Transverse colon (tissue), 4 donors: ENCODE measurements at regions not wholly inside any gene's neighbourhood (a gene's known extent, or its start where the extent isn't known, plus 50 kb on each side); places are given as distances from the start of the nearest gene placed in this dataset.

Experiments
- DNase-seq: peaks from one replicate; pipeline ENCODE4 v3.0.0-alpha.2; 2019
- H3K27ac ChIP-seq, 4 donors: fragments of 200-600 bp; sonication (generic); 2 replicates each; pipeline ENCODE4 v1.5.1; 2016 to 2018; ENCODE audit warnings: inconsistent platforms in 4 of 4
- H3K27me3 ChIP-seq: fragments of 200-600 bp; sonication (generic); 2 replicates; pipeline ENCODE4 v1.5.1; 2017; ENCODE audit warnings: inconsistent platforms
- H3K36me3 ChIP-seq, 4 donors: fragments of 200-600 bp; sonication (generic); 2 replicates each; pipeline ENCODE4 v1.5.1; 2017 to 2019; ENCODE audit warnings: inconsistent platforms in 4 of 4
- H3K4me1 ChIP-seq, 4 donors: fragments of 200-600 bp; sonication (generic); 2 replicates each; pipeline ENCODE4 v1.5.1; 2017 to 2020; ENCODE audit warnings: inconsistent platforms in 4 of 4
- H3K4me3 ChIP-seq, 4 donors: fragments of 200-600 bp; sonication (generic); 1 replicate in 1 of 4; 2 replicates in 3 of 4; pipeline versions ENCODE4 v1.5.1 to v1.6.1; 2017 to 2019; ENCODE audit warnings: inconsistent platforms in 4 of 4
- H3K9me3 ChIP-seq, 2 donors: fragments of 200-600 bp; sonication (generic); 2 replicates each; pipeline ENCODE4 v1.5.1; 2017 to 2019; ENCODE audit warnings: inconsistent platforms in 2 of 2
- CTCF ChIP-seq, 5 experiments: fragments of 200-600 bp in 3 of 5; fragments of 450-650 bp in 2 of 5; sonication (generic) in 3 of 5; IDR thresholded peaks; 1 replicate in 2 of 5; 2 replicates in 3 of 5; pipeline ENCODE4 v1.5.1; 2016 to 2017; ENCODE audit warnings: antibody characterized with exemption in 5 of 5, inconsistent platforms in 3 of 5, mild to moderate bottlenecking in 2 of 5, moderate library complexity in 1 of 5
- EP300 ChIP-seq: sonication (generic); formaldehyde crosslinking; IDR thresholded peaks from one replicate; pipeline ENCODE4 v1.6.1; 2017; ENCODE audit warnings: antibody characterized with exemption, low read depth
- POLR2A ChIP-seq: fragments of 450-650 bp; IDR thresholded peaks from one replicate; pipeline ENCODE4 v1.6.1; 2016; ENCODE audit warnings: antibody characterized with exemption, mild to moderate bottlenecking, moderate library complexity
- POLR2AphosphoS5 ChIP-seq, 3 donors: sonication (generic); formaldehyde crosslinking; IDR thresholded peaks; one replicate each; pipeline ENCODE4 v1.6.1; 2016; ENCODE audit warnings: antibody characterized with exemption in 3 of 3
- WGBS, 2 donors: methylation state at CpG; one replicate each; pipeline ENCODE4 v1.1.5; 2018; ENCODE audit warnings: low coverage in 1 of 2; 5-methylcytosine and 5-hydroxymethylcytosine counted together
- in situ Hi-C, 4 donors: fragments of 200-750 bp; cut with MboI; loops; one replicate each; pipeline versions ENCODE4 v1.15.0 to v1.15.1; 2017; ENCODE audit warnings: low sequenced_read_pairs in 3 of 4, low pct_ligation_motif_present in 1 of 4, low pct_unique_long_range_greater_than_20kb in 1 of 4
- intact Hi-C: fragments of 100-400 bp; cut with DNase I; formaldehyde crosslinking; loops from one replicate; pipeline ENCODE4 v1.15.1; 2023; ENCODE audit warnings: low total_unique reads

GRCh38 chr2:221816566-221816965 is 244.5 kb upstream of the EPHA4 start:
- no peak for DNase-seq
- Histone ChIP-seq H3K4me1 (no peaks in the 10 kb centered on the region), H3K9me3 (no peaks in the 10 kb centered on the region), H3K27me3 (no peaks in the 10 kb centered on the region), H3K36me3 (no peaks in the 10 kb centered on the region), H3K27ac (no peak overlapping the region), H3K4me3 (no peak overlapping the region)
- 81 to 86% methylated on average over 5 to 9 of the region's 9 CpGs for WGBS, 2 donors
- in situ Hi-C loops (no loop called here), intact Hi-C loops (no loop called here)
- TF ChIP-seq CTCF (IDR thresholded peaks at IDR 0.05) (no peak), EP300 (no peak), POLR2AphosphoS5 (IDR thresholded peaks at IDR 0.05) (no peak)

- H3K9me3 ChIP-seq = no peaks in the 10 kb centered on the region
- no peak for DNase-seq
- in situ Hi-C loops (no loop called here), intact Hi-C loops (no loop called here)
- no peaks in the 10 kb centered on the region for H3K4me1 ChIP-seq
- H3K27me3 ChIP-seq = no peaks in the 10 kb centered on the region
- no peaks in the 10 kb centered on the region for H3K36me3 ChIP-seq
- H3K4me3 ChIP-seq = no peak overlapping the region
- TF ChIP-seq EP300 = no peak
- TF ChIP-seq POLR2A = no peak
- no peak for TF ChIP-seq POLR2AphosphoS5 (IDR thresholded peaks at IDR 0.05)
- TF ChIP-seq CTCF (IDR thresholded peaks at IDR 0.05) = no peak
- H3K27ac ChIP-seq = no peak overlapping the region
These were observed 238.5 kb upstream of the EPHA4 start for GRCh38 chr2:221810650-221811049.

GRCh38 chr2:221810245-221810644 is 238.1 kb upstream of the EPHA4 start:
- 12 to 37% methylated on average over 3 to 4 of the region's 4 CpGs for WGBS, 2 donors
- no peak for DNase-seq
- no peak for TF ChIP-seq POLR2AphosphoS5 (IDR thresholded peaks at IDR 0.05)
- TF ChIP-seq EP300 = no peak
- no peak for TF ChIP-seq CTCF (IDR thresholded peaks at IDR 0.05)
- TF ChIP-seq POLR2A = no peak
- intact Hi-C loops (no loop called here), in situ Hi-C loops (no loop called here)
- H3K27ac ChIP-seq = no peak overlapping the region
- no peaks in the 10 kb centered on the region for H3K36me3 ChIP-seq
- no peaks in the 10 kb centered on the region for H3K4me1 ChIP-seq
- H3K4me3 ChIP-seq = no peak overlapping the region
- no peaks in the 10 kb centered on the region for H3K9me3 ChIP-seq
- no peaks in the 10 kb centered on the region for H3K27me3 ChIP-seq

DNA sequence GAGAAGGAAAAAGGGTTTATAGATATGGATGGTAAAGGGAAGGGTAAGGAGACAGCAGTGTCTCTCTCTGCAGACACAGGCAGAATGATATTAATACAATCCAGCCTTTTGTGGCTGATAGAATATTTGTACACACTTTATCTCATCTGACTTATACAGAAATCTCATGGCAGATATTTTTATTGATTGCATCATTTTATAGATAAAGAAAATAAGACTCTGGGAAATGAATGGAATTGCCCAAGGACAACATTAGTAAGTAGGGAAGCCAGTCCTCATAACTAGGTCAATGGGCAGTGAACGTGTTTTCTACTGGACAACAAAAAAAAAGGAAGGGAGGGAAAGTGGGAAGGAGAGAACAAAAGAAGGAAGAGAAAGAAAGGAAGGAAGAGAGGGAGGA is 236.4 kb upstream of the EPHA4 start:
- Histone ChIP-seq H3K4me1 (no peaks in the 10 kb centered on the region), H3K36me3 (no peaks in the 10 kb centered on the region), H3K9me3 (no peaks in the 10 kb centered on the region), H3K4me3 (no peak overlapping the region), H3K27me3 (no peaks in the 10 kb centered on the region), H3K27ac (no peak overlapping the region)
- intact Hi-C loops = no loop called here
- WGBS, 2 donors = 40 to 56% methylated on average over 1 of the region's 1 CpG
- in situ Hi-C loops = no loop called here
- no peak for TF ChIP-seq EP300
- no peak for TF ChIP-seq CTCF (IDR thresholded peaks at IDR 0.05)
- TF ChIP-seq POLR2AphosphoS5 (IDR thresholded peaks at IDR 0.05) = no peak
- no peak for TF ChIP-seq POLR2A
- no peak for DNase-seq
